ENCODE measurements at regions not wholly inside any gene's neighbourhood (a gene's known extent, or its start where the extent isn't known, plus 50 kb on each side); places are given as distances from the start of the nearest gene placed in this dataset.
"Not testable (repeated sequence)": the region's sequence is repeated elsewhere in the genome, so short reads cannot be mapped to it uniquely, and the experiment has no call there.

GRCh38 chr3:177646749-177647148 lies 449.5 kb upstream of the TBL1XR1 start:
- H3K9me3 Mint-ChIP-seq: no peaks in the 10 kb centered on the region
- no peak overlapping the region for H3K27ac Mint-ChIP-seq
- no peak overlapping the region for H3K4me3 Mint-ChIP-seq
- H3K36me3 Mint-ChIP-seq (ENCODE audit: low read depth): no peaks in the 10 kb centered on the region
- peaks cover 48% of the 10 kb centered on the region for H3K4me1 Mint-ChIP-seq
- TF ChIP-seq CTCF (IDR thresholded peaks at IDR 0.05): no peak
- DNase-seq: no peak
- H3K27me3 Mint-ChIP-seq (ENCODE audit: low read depth, poor library complexity): no peaks in the 10 kb centered on the region

GRCh38 chr3:177647341-177647740 lies 450.1 kb upstream of the TBL1XR1 start:
- no peak overlapping the region for H3K27ac Mint-ChIP-seq
- H3K36me3 Mint-ChIP-seq (ENCODE audit: low read depth): no peaks in the 10 kb centered on the region
- no peak for TF ChIP-seq CTCF (IDR thresholded peaks at IDR 0.05)
- H3K4me1 Mint-ChIP-seq: peaks cover 48% of the 10 kb centered on the region
- DNase-seq: no peak
- no peak overlapping the region for H3K4me3 Mint-ChIP-seq
- no peaks in the 10 kb centered on the region for H3K9me3 Mint-ChIP-seq
- H3K27me3 Mint-ChIP-seq (ENCODE audit: low read depth, poor library complexity): no peaks in the 10 kb centered on the region

GRCh38 chr3:177647876-177648275 lies 450.6 kb upstream of the TBL1XR1 start:
- H3K36me3 Mint-ChIP-seq (ENCODE audit: low read depth): no peaks in the 10 kb centered on the region
- H3K4me3 Mint-ChIP-seq: no peak overlapping the region
- H3K9me3 Mint-ChIP-seq: no peaks in the 10 kb centered on the region
- H3K4me1 Mint-ChIP-seq: peaks cover 50% of the 10 kb centered on the region
- H3K27me3 Mint-ChIP-seq (ENCODE audit: low read depth, poor library complexity): no peaks in the 10 kb centered on the region
- DNase-seq: no peak
- H3K27ac Mint-ChIP-seq: no peak overlapping the region
- no peak for TF ChIP-seq CTCF (IDR thresholded peaks at IDR 0.05)

- no peak overlapping the region for H3K4me3 Mint-ChIP-seq
- TF ChIP-seq CTCF (IDR thresholded peaks at IDR 0.05): no peak
- no peaks in the 10 kb centered on the region for H3K27me3 Mint-ChIP-seq (ENCODE audit: low read depth, poor library complexity)
- peaks cover 19% of the 10 kb centered on the region for H3K36me3 Mint-ChIP-seq (ENCODE audit: low read depth)
- no peak for DNase-seq
- peaks cover 42% of the 10 kb centered on the region for H3K4me1 Mint-ChIP-seq
- peaks cover 26% of the 10 kb centered on the region for H3K9me3 Mint-ChIP-seq
- H3K27ac Mint-ChIP-seq: peak overlapping the region; percentile 73
Observed at GRCh38 chr3:177652556-177653291, 455.4 kb upstream of the TBL1XR1 start.

- H3K9me3 Mint-ChIP-seq: peaks cover 37% of the 10 kb centered on the region
- TF ChIP-seq CTCF (IDR thresholded peaks at IDR 0.05): no peak
- peaks cover 38% of the 10 kb centered on the region for H3K4me1 Mint-ChIP-seq
- DNase-seq: no peak
- peaks cover 24% of the 10 kb centered on the region for H3K36me3 Mint-ChIP-seq (ENCODE audit: low read depth)
- peak overlapping the region; percentile 10 for H3K27ac Mint-ChIP-seq
- no peaks in the 10 kb centered on the region for H3K27me3 Mint-ChIP-seq (ENCODE audit: low read depth, poor library complexity)
- H3K4me3 Mint-ChIP-seq: no peak overlapping the region
Observed at GRCh38 chr3:177657243-177657642, 460.0 kb upstream of the TBL1XR1 start.

GRCh38 chr3:177658354-177658753 lies 461.1 kb upstream of the TBL1XR1 start:
- H3K4me3 Mint-ChIP-seq: no peak overlapping the region
- no peak for TF ChIP-seq CTCF (IDR thresholded peaks at IDR 0.05)
- peaks cover 24% of the 10 kb centered on the region for H3K36me3 Mint-ChIP-seq (ENCODE audit: low read depth)
- peak overlapping the region; percentile 68 for H3K27ac Mint-ChIP-seq
- H3K4me1 Mint-ChIP-seq: peaks cover 27% of the 10 kb centered on the region
- peaks cover 46% of the 10 kb centered on the region for H3K9me3 Mint-ChIP-seq
- no peaks in the 10 kb centered on the region for H3K27me3 Mint-ChIP-seq (ENCODE audit: low read depth, poor library complexity)
- no peak for DNase-seq

GRCh38 chr3:177664380-177665103 lies 467.3 kb upstream of the TBL1XR1 start:
- not testable (repeated sequence) for H3K27me3 Mint-ChIP-seq (ENCODE audit: low read depth, poor library complexity); H3K27ac Mint-ChIP-seq; H3K4me3 Mint-ChIP-seq; DNase-seq
- Mint-ChIP-seq H3K9me3 (peaks cover 51% of the 10 kb centered on the region), H3K4me1 (peaks cover 26% of the 10 kb centered on the region), H3K36me3 (ENCODE audit: low read depth) (peaks cover 24% of the 10 kb centered on the region)
